Heart left ventricle (tissue), 13 donors: ENCODE measurements at regions not wholly inside any gene's neighbourhood (a gene's known extent, or its start where the extent isn't known, plus 50 kb on each side); places are given as distances from the start of the nearest gene placed in this dataset.

Experiments used
- CTCF ChIP-seq, 12 donors: fragments of 200-600 bp; sonication (generic) in 4 of 12; IDR thresholded peaks; one replicate each; pipeline versions ENCODE4 v1.5.0 to v1.8.0; 2018 to 2022; ENCODE audit warnings: antibody characterized with exemption in 12 of 12, mild to moderate bottlenecking in 5 of 12
- POLR2A ChIP-seq, 2 donors: fragments of 450-650 bp; IDR thresholded peaks; one replicate each; pipeline ENCODE4 v1.6.1; 2017; ENCODE audit warnings: antibody characterized with exemption in 2 of 2, mild to moderate bottlenecking in 2 of 2, moderate library complexity in 2 of 2
- donor health status: ischemic (EF 13 %, LVEDD 7.1; RV severe dilation, severe dysfunction).
- donor health status: DM: no; HTN: yes; CAD: no.
- donor health status: DM: no; HTN: no; CAD: no.
- donor health status: ischemic (EF 25% LVEDD 6.9; RV normal size, moderate dysfunction).
- donor health status: ischemic (EF 25% LVEDD 5.7; RV mildly dilated, moderate dysfunction).
- donor health status: ischemic (EF 35%, LVEDD 5.7; RV mildly dilated, moderate dysfunction).
- donor health status: nonischemic (EF 11% LVEDD 7.7; RV severe dilation, severe dysfunction).
- donor health status: DM: yes; HTN: yes; CAD: no.
- donor health status: PGD.
- donor health status: ischemic (EF 29% LVEDD 5.4; RV normal size, mild dysfunction).
- donor health status: nonischemic (EF 23%, LVEDD 6.1; RV moderate dilation, normal function).

DNA sequence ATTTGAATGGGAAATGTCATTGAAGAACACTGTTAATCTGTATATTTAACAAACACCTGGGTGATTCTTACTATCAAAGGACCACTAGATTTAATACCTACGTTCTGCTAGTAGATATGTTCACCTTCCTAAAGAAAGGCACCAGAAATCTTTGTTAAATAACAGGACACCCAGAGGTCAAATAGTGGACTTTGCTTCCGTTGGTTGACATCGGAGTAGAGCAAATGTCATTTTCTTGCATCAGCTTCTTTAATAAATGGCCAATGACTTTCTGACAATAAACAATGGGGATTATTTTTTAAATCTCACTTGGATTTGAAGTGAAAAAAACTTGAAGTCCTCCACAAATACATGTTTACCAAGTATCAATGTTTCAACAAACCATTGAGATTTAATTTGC, 111.1 kb downstream of the LACC1 start:
- no peak for TF ChIP-seq CTCF (IDR thresholded peaks at IDR 0.05)
- no peak for TF ChIP-seq POLR2A (IDR thresholded peaks at IDR 0.05)
